Breast epithelium (tissue), 4 donors: ENCODE measurements at regions not wholly inside any gene's neighbourhood (a gene's known extent, or its start where the extent isn't known, plus 50 kb on each side); places are given as distances from the start of the nearest gene placed in this dataset.

ENCODE experiments used
- DNase-seq, 2 donors: peaks; one replicate each; pipeline ENCODE4 v3.0.0-alpha.2; 2019; ENCODE audit warnings: low spot score in 2 of 2
- H3K27ac ChIP-seq, 2 donors: fragments of 200-600 bp; sonication (generic) in 1 of 2; one replicate each; pipeline ENCODE4 v1.5.1; 2016 to 2019; ENCODE audit warnings: mild to moderate bottlenecking in 1 of 2
- H3K27me3 ChIP-seq, 2 donors: fragments of 200-600 bp; sonication (generic) in 1 of 2; one replicate each; pipeline versions ENCODE4 v1.5.1 to v1.6.0; 2017 to 2019; ENCODE audit warnings: control low read depth in 1 of 2, mild to moderate bottlenecking in 1 of 2
- H3K36me3 ChIP-seq: fragments of 200-600 bp; one replicate; pipeline ENCODE4 v1.5.1; 2019
- H3K4me1 ChIP-seq, 2 donors: fragments of 200-600 bp; sonication (generic); one replicate each; pipeline ENCODE4 v1.5.1; 2016 to 2019; ENCODE audit warnings: control low read depth in 1 of 2
- H3K4me3 ChIP-seq, 3 donors: fragments of 200-600 bp; sonication (generic); 1 replicate in 2 of 3; 2 replicates in 1 of 3; pipeline ENCODE4 v1.5.1; 2016 to 2019; ENCODE audit warnings: mild to moderate bottlenecking in 3 of 3, moderate library complexity in 2 of 3
- H3K9me3 ChIP-seq, 2 donors: fragments of 200-600 bp; sonication (generic) in 1 of 2; one replicate each; pipeline ENCODE4 v1.5.1; 2016 to 2019; ENCODE audit warnings: control low read depth in 1 of 2
- CTCF ChIP-seq, 3 donors: fragments of 450-650 bp; IDR thresholded peaks; one replicate each; pipeline ENCODE4 v1.5.1; 2016 to 2017; ENCODE audit warnings: antibody characterized with exemption in 3 of 3, mild to moderate bottlenecking in 3 of 3, moderate library complexity in 3 of 3
- POLR2A ChIP-seq: fragments of 450-650 bp; IDR thresholded peaks from one replicate; pipeline ENCODE4 v1.6.1; 2016; ENCODE audit warnings: antibody characterized with exemption, mild to moderate bottlenecking, moderate library complexity
- POLR2AphosphoS5 ChIP-seq, 3 donors: sonication (generic); formaldehyde crosslinking; IDR thresholded peaks; one replicate each; pipeline ENCODE4 v1.6.1; 2017; ENCODE audit warnings: antibody characterized with exemption in 3 of 3
- intact Hi-C: fragments of 100-400 bp; cut with DNase I; formaldehyde crosslinking; loops from one replicate; pipeline ENCODE4 v1.15.1; 2023; ENCODE audit warnings: low total_unique reads

GRCh38 chr6:88358846-88359245, 192.7 kb upstream of the CNR1 start:
- no peaks in the 10 kb centered on the region for H3K36me3 ChIP-seq
- no peaks in the 10 kb centered on the region for H3K4me1 ChIP-seq
- H3K27me3 ChIP-seq, result no peaks in the 10 kb centered on the region
- intact Hi-C loops, result no loop called here
- no peak for TF ChIP-seq POLR2AphosphoS5 (IDR thresholded peaks at IDR 0.05)
- TF ChIP-seq POLR2A, result no peak
- no peak for TF ChIP-seq CTCF (IDR thresholded peaks at IDR 0.05)
- H3K27ac ChIP-seq, result no peak overlapping the region
- DNase-seq, result no peak
- no peaks in the 10 kb centered on the region for H3K9me3 ChIP-seq
- no peak overlapping the region for H3K4me3 ChIP-seq

- Histone ChIP-seq H3K4me1 (no peaks in the 10 kb centered on the region), H3K27ac (no peak overlapping the region), H3K9me3 (no peaks in the 10 kb centered on the region), H3K36me3 (no peaks in the 10 kb centered on the region), H3K4me3 (no peak overlapping the region), H3K27me3 (no peaks in the 10 kb centered on the region)
- no peak for TF ChIP-seq POLR2AphosphoS5 (IDR thresholded peaks at IDR 0.05)
- no peak for TF ChIP-seq POLR2A
- no peak for TF ChIP-seq CTCF (IDR thresholded peaks at IDR 0.05)
- no peak for DNase-seq
- intact Hi-C loops, result loop anchor here (5.0 kb wide), 1 partner anchor 352 kb away; no protein-coding TSS in a partner anchor
Measured at GRCh38 chr6:88349511-88349910, 183.4 kb upstream of the CNR1 start.

GRCh38 chr6:88342336-88342735, 176.2 kb upstream of the CNR1 start:
- no peak overlapping the region for H3K4me3 ChIP-seq
- intact Hi-C loops, result no loop called here

GRCh38 chr6:88339761-88340160, 173.6 kb upstream of the CNR1 start:
- Histone ChIP-seq H3K36me3 (no peaks in the 10 kb centered on the region), H3K27me3 (no peaks in the 10 kb centered on the region), H3K4me1 (no peaks in the 10 kb centered on the region), H3K4me3 (no peak overlapping the region), H3K27ac (no peak overlapping the region), H3K9me3 (no peaks in the 10 kb centered on the region)
- intact Hi-C loops, result no loop called here
- TF ChIP-seq CTCF (IDR thresholded peaks at IDR 0.05) (no peak), POLR2A (no peak), POLR2AphosphoS5 (IDR thresholded peaks at IDR 0.05) (no peak)
- no peak for DNase-seq

More at GRCh38 chr6:88342336-88342735, 176.2 kb upstream of the CNR1 start:
- Histone ChIP-seq H3K27ac (no peak overlapping the region), H3K4me1 (no peaks in the 10 kb centered on the region), H3K36me3 (no peaks in the 10 kb centered on the region), H3K27me3 (no peaks in the 10 kb centered on the region), H3K9me3 (no peaks in the 10 kb centered on the region)
- DNase-seq, result no peak
- no peak for TF ChIP-seq POLR2A
- no peak for TF ChIP-seq POLR2AphosphoS5 (IDR thresholded peaks at IDR 0.05)
- TF ChIP-seq CTCF (IDR thresholded peaks at IDR 0.05), result no peak

- Histone ChIP-seq H3K4me1 (no peaks in the 10 kb centered on the region), H3K27me3 (no peaks in the 10 kb centered on the region), H3K27ac (no peak overlapping the region), H3K9me3 (no peaks in the 10 kb centered on the region), H3K36me3 (no peaks in the 10 kb centered on the region), H3K4me3 (no peak overlapping the region)
- no peak for DNase-seq
- intact Hi-C loops, result no loop called here
- TF ChIP-seq POLR2A (no peak), CTCF (IDR thresholded peaks at IDR 0.05) (no peak), POLR2AphosphoS5 (IDR thresholded peaks at IDR 0.05) (no peak)
Measured at GRCh38 chr6:88321306-88321705, 155.2 kb upstream of the CNR1 start.
